Muscle of leg (tissue), 3 donors: ENCODE measurements at regions not wholly inside any gene's neighbourhood (a gene's known extent, or its start where the extent isn't known, plus 50 kb on each side); places are given as distances from the start of the nearest gene placed in this dataset.
"Not testable (repeated sequence)": the region's sequence is repeated elsewhere in the genome, so short reads cannot be mapped to it uniquely, and the experiment has no call there.

ENCODE experiments used
- DNase-seq: peaks from one replicate; pipeline ENCODE4 v3.0.0; 2013
- H3K27ac ChIP-seq: one replicate; pipeline ENCODE4 v1.5.1; 2013; ENCODE audit warnings: mild to moderate bottlenecking, low read length, control low read depth
- H3K27me3 ChIP-seq: one replicate; pipeline ENCODE4 v1.6.1; 2013; ENCODE audit warnings: low read length; ENCODE audit not compliant: control insufficient read depth, insufficient read depth
- H3K36me3 ChIP-seq: one replicate; pipeline ENCODE4 v1.6.1; 2013; ENCODE audit warnings: low read length; ENCODE audit not compliant: control insufficient read depth, insufficient read depth
- H3K4me1 ChIP-seq: one replicate; pipeline ENCODE4 v1.6.1; 2013; ENCODE audit warnings: low read length; ENCODE audit not compliant: control insufficient read depth, insufficient read depth
- H3K4me3 ChIP-seq: one replicate; pipeline ENCODE4 v1.5.1; 2013; ENCODE audit warnings: low read length, control low read depth
- H3K9me3 ChIP-seq: replicated peaks from 2 replicates; pipeline ENCODE4 v1.6.1; 2013; ENCODE audit warnings: low read depth, low read length; ENCODE audit not compliant: control insufficient read depth
- WGBS: methylation state at CpG from one replicate; pipeline ENCODE4 v1.1.5; 2013; ENCODE audit warnings: missing lambda C conversion rate; ENCODE audit not compliant: insufficient coverage; 5-methylcytosine and 5-hydroxymethylcytosine counted together

- Histone ChIP-seq H3K9me3 (peaks cover 14% of the 10 kb centered on the region), H3K4me1 (peaks cover 17% of the 10 kb centered on the region)
- 86% methylated on average over 3 of the region's 6 CpGs for WGBS
- not testable (repeated sequence) for H3K27me3 ChIP-seq, DNase-seq, H3K4me3 ChIP-seq, H3K27ac ChIP-seq, H3K36me3 ChIP-seq
These were observed 139.0 kb upstream of the NUDT4 start for GRCh38 chr12:93238512-93239262.

- H3K4me3 ChIP-seq, result not testable (repeated sequence)
- WGBS, result 100% methylated on average over 1 of the region's 2 CpGs
These were observed 137.9 kb upstream of the NUDT4 start for GRCh38 chr12:93239789-93240188.

GRCh38 chr12:93242154-93242972 lies 135.4 kb upstream of the NUDT4 start:
- H3K9me3 ChIP-seq, result peaks cover 2% of the 10 kb centered on the region
- peak overlapping the region; percentile 11 for H3K27ac ChIP-seq
- peaks cover 16% of the 10 kb centered on the region for H3K4me1 ChIP-seq
- no peak overlapping the region for H3K4me3 ChIP-seq
- WGBS, result no CpG with 5 or more reads among the region's 6 CpGs
- DNase-seq, result peak; percentile 69
- no peaks in the 10 kb centered on the region for H3K27me3 ChIP-seq
- no peaks in the 10 kb centered on the region for H3K36me3 ChIP-seq

More at GRCh38 chr12:93239789-93240188, 137.9 kb upstream of the NUDT4 start:
- H3K27me3 ChIP-seq, DNase-seq, H3K27ac ChIP-seq, H3K36me3 ChIP-seq: not testable (repeated sequence)
- peaks cover 14% of the 10 kb centered on the region for H3K9me3 ChIP-seq
- H3K4me1 ChIP-seq, result peaks cover 19% of the 10 kb centered on the region

GRCh38 chr12:93243382-93243688 lies 134.4 kb upstream of the NUDT4 start:
- H3K27ac ChIP-seq, result peak overlapping the region; percentile 33
- DNase-seq, result no peak
- H3K9me3 ChIP-seq, result no peaks in the 10 kb centered on the region
- H3K4me1 ChIP-seq, result peaks cover 16% of the 10 kb centered on the region
- no CpG with 5 or more reads among the region's 3 CpGs for WGBS
- no peak overlapping the region for H3K4me3 ChIP-seq
- H3K36me3 ChIP-seq, result no peaks in the 10 kb centered on the region
- no peaks in the 10 kb centered on the region for H3K27me3 ChIP-seq

GRCh38 chr12:93243689-93244513 lies 133.8 kb upstream of the NUDT4 start:
- Histone ChIP-seq H3K4me1 (peaks cover 16% of the 10 kb centered on the region), H3K4me3 (no peak overlapping the region), H3K9me3 (no peaks in the 10 kb centered on the region), H3K27me3 (no peaks in the 10 kb centered on the region), H3K27ac (peak overlapping the region; percentile 33), H3K36me3 (no peaks in the 10 kb centered on the region)
- DNase-seq, result peak; percentile 56
- 14% methylated on average over 1 of the region's 4 CpGs for WGBS

GRCh38 chr12:93244514-93245077 lies 133.1 kb upstream of the NUDT4 start:
- Histone ChIP-seq H3K27me3 (no peaks in the 10 kb centered on the region), H3K27ac (peak overlapping the region; percentile 21), H3K9me3 (no peaks in the 10 kb centered on the region), H3K4me3 (no peak overlapping the region), H3K4me1 (peaks cover 16% of the 10 kb centered on the region), H3K36me3 (no peaks in the 10 kb centered on the region)
- WGBS, result no CpG with 5 or more reads among the region's 4 CpGs
- DNase-seq, result no peak

GRCh38 chr12:93245543-93245942 lies 132.2 kb upstream of the NUDT4 start:
- DNase-seq, result no peak
- Histone ChIP-seq H3K27me3 (no peaks in the 10 kb centered on the region), H3K4me1 (peaks cover 16% of the 10 kb centered on the region), H3K36me3 (no peaks in the 10 kb centered on the region), H3K27ac (no peak overlapping the region), H3K4me3 (no peak overlapping the region), H3K9me3 (no peaks in the 10 kb centered on the region)
- 96% methylated on average over 4 of the region's 5 CpGs for WGBS

GRCh38 chr12:93247313-93247991 lies 130.3 kb upstream of the NUDT4 start:
- Histone ChIP-seq H3K4me1 (peaks cover 16% of the 10 kb centered on the region), H3K27ac (no peak overlapping the region), H3K27me3 (no peaks in the 10 kb centered on the region), H3K9me3 (no peaks in the 10 kb centered on the region), H3K4me3 (no peak overlapping the region), H3K36me3 (no peaks in the 10 kb centered on the region)
- WGBS, result 79% methylated on average over 2 of the region's 6 CpGs
- DNase-seq, result peak; percentile 51

GRCh38 chr12:93252221-93252620 lies 125.5 kb upstream of the NUDT4 start:
- H3K36me3 ChIP-seq, result no peaks in the 10 kb centered on the region
- DNase-seq, result no peak
- H3K4me1 ChIP-seq, result peaks cover 4% of the 10 kb centered on the region
- H3K4me3 ChIP-seq, result no peak overlapping the region
- H3K27ac ChIP-seq, result no peak overlapping the region
- H3K9me3 ChIP-seq, result peaks cover 16% of the 10 kb centered on the region
- no peaks in the 10 kb centered on the region for H3K27me3 ChIP-seq
